ENCODE measurements at regions not wholly inside any gene's neighbourhood (a gene's known extent, or its start where the extent isn't known, plus 50 kb on each side); places are given as distances from the start of the nearest gene placed in this dataset.

GRCh38 chr2:12348216-12348615 lies 368.5 kb upstream of the TRIB2 start:
- Mint-ChIP-seq H3K27ac (no peak overlapping the region), H3K4me3 (no peak overlapping the region), H3K27me3 (no peaks in the 10 kb centered on the region), H3K4me1 (no peaks in the 10 kb centered on the region), H3K9me3 (ENCODE audit: insufficient read depth) (no peaks in the 10 kb centered on the region)
- WGBS (ENCODE audit: insufficient coverage) = no CpG with 5 or more reads among the region's 3 CpGs
- ATAC-seq (ENCODE audit: low read depth) (no peak), DNase-seq (no peak)
- H4K20me1 ChIP-seq (ENCODE audit: control insufficient read depth, insufficient read depth, low read length, poor library complexity, severe bottlenecking) = no peaks in the 10 kb centered on the region
- intact Hi-C loops (cut with micrococcal nuclease) = no loop called here
- H3K4me2 ChIP-seq (replicated peaks; ENCODE audit: low read depth, low read length, poor library complexity, severe bottlenecking) = no peak overlapping the region
- no peaks in the 10 kb centered on the region for H3K27me3 ChIP-seq (replicated peaks in 1 of 4; ENCODE audit: control extremely low read depth in 1 of 4, control insufficient read depth in 3 of 4, insufficient read depth in 4 of 4, low read length in 3 of 4)
- no peaks in the 10 kb centered on the region for H3K4me1 ChIP-seq (ENCODE audit: control insufficient read depth in 2 of 2, insufficient read depth in 2 of 2, low read length in 2 of 2)
- no peaks in the 10 kb centered on the region for H3K9me3 ChIP-seq (ENCODE audit: control extremely low read depth in 1 of 3, control insufficient read depth in 2 of 3, insufficient read depth in 1 of 3, low read length in 2 of 3)
- H3K79me2 ChIP-seq (ENCODE audit: control insufficient read depth, insufficient read depth, low read length) = no peaks in the 10 kb centered on the region
- TF ChIP-seq EZH2 (IDR thresholded peaks at IDR 0.05; ENCODE audit: borderline replicate concordance, insufficient read depth, low read depth, low read length, poor library complexity, severe bottlenecking) (no peak), CTCF (IDR thresholded peaks at IDR 0.05) (no peak)
- H2AFZ ChIP-seq (ENCODE audit: insufficient read depth, low read depth, low read length, poor library complexity, severe bottlenecking) = no peak overlapping the region
- H3K9ac ChIP-seq (ENCODE audit: low read length) = no peak overlapping the region
- H3K36me3 ChIP-seq (replicated peaks in 1 of 2; ENCODE audit: control extremely low read depth in 1 of 2, control insufficient read depth in 1 of 2, extremely low read depth in 1 of 2, insufficient read depth in 2 of 2, low read length in 1 of 2) = no peaks in the 10 kb centered on the region
- ChIA-PET POLR2A (no interaction called here), CTCF (no interaction called here)
- H3K4me3 ChIP-seq (ENCODE audit: control extremely low read depth in 1 of 5, extremely low read depth in 1 of 5, insufficient read depth in 1 of 5, low read depth in 2 of 5, low read length in 4 of 5) = no peak overlapping the region
- H3K27ac ChIP-seq (ENCODE audit: low read length in 2 of 2) = no peak overlapping the region

GRCh38 chr2:12350821-12351220 lies 365.9 kb upstream of the TRIB2 start:
- POLR2A ChIA-PET = no interaction called here
- H3K9me3 Mint-ChIP-seq (ENCODE audit: insufficient read depth) = no peaks in the 10 kb centered on the region
- Histone ChIP-seq H3K79me2 (ENCODE audit: control insufficient read depth, insufficient read depth, low read length) (no peaks in the 10 kb centered on the region), H3K27me3 (replicated peaks in 1 of 4; ENCODE audit: control extremely low read depth in 1 of 4, control insufficient read depth in 3 of 4, insufficient read depth in 4 of 4, low read length in 3 of 4) (no peaks in the 10 kb centered on the region), H3K4me3 (ENCODE audit: control extremely low read depth in 1 of 5, extremely low read depth in 1 of 5, insufficient read depth in 1 of 5, low read depth in 2 of 5, low read length in 4 of 5) (no peak overlapping the region), H4K20me1 (ENCODE audit: control insufficient read depth, insufficient read depth, low read length, poor library complexity, severe bottlenecking) (no peaks in the 10 kb centered on the region), H3K9ac (ENCODE audit: low read length) (no peak overlapping the region), H3K27ac (ENCODE audit: low read length in 2 of 2) (no peak overlapping the region), H3K4me2 (replicated peaks; ENCODE audit: low read depth, low read length, poor library complexity, severe bottlenecking) (no peak overlapping the region), H3K4me1 (ENCODE audit: control insufficient read depth in 2 of 2, insufficient read depth in 2 of 2, low read length in 2 of 2) (no peaks in the 10 kb centered on the region), H3K36me3 (replicated peaks in 1 of 2; ENCODE audit: control extremely low read depth in 1 of 2, control insufficient read depth in 1 of 2, extremely low read depth in 1 of 2, insufficient read depth in 2 of 2, low read length in 1 of 2) (no peaks in the 10 kb centered on the region), H3K9me3 (ENCODE audit: control extremely low read depth in 1 of 3, control insufficient read depth in 2 of 3, insufficient read depth in 1 of 3, low read length in 2 of 3) (peaks cover 0 to 5% (median 3%) of the 10 kb centered on the region in 3 donors), H2AFZ (ENCODE audit: insufficient read depth, low read depth, low read length, poor library complexity, severe bottlenecking) (no peak overlapping the region)
- intact Hi-C loops (cut with micrococcal nuclease) = no loop called here
- H3K4me1 Mint-ChIP-seq = no peaks in the 10 kb centered on the region
- 100% methylated on average over 4 of the region's 4 CpGs for WGBS (ENCODE audit: insufficient coverage)
- no peaks in the 10 kb centered on the region for H3K27me3 Mint-ChIP-seq
- TF ChIP-seq EZH2 (IDR thresholded peaks at IDR 0.05; ENCODE audit: borderline replicate concordance, insufficient read depth, low read depth, low read length, poor library complexity, severe bottlenecking) (no peak), CTCF (IDR thresholded peaks at IDR 0.05) (no peak)
- ATAC-seq (ENCODE audit: low read depth) (no peak), DNase-seq (no peak)
- H3K27ac Mint-ChIP-seq = no peak overlapping the region
- H3K4me3 Mint-ChIP-seq = no peak overlapping the region
- CTCF ChIA-PET = no interaction called here

All from B cell (primary cell).